Mesenteric fat pad (tissue), 1 donor: ENCODE measurements at regions not wholly inside any gene's neighbourhood (a gene's known extent, or its start where the extent isn't known, plus 50 kb on each side); places are given as distances from the start of the nearest gene placed in this dataset.
A peak's percentile ranks its signal among the peaks of the same experiment; 100 is the strongest.
"Not testable (repeated sequence)": the region's sequence is repeated elsewhere in the genome, so short reads cannot be mapped to it uniquely, and the experiment has no call there.

ENCODE experiments used
- DNase-seq: peaks from one replicate; pipeline ENCODE4 v3.0.0-alpha.2; 2020; ENCODE audit warnings: low spot score
- donor health status: DM: yes; HTN: yes; CAD: no.

- DNase-seq, result peak; percentile 24
Observed at GRCh38 chr22:17318817-17319216, 50.4 kb upstream of the CECR2 start.

GRCh38 chr22:17315310-17315709, 54.0 kb upstream of the CECR2 start:
- peak; percentile 11 for DNase-seq

GRCh38 chr22:17314487-17314886, 54.8 kb upstream of the CECR2 start:
- peak; percentile 47 for DNase-seq

DNA sequence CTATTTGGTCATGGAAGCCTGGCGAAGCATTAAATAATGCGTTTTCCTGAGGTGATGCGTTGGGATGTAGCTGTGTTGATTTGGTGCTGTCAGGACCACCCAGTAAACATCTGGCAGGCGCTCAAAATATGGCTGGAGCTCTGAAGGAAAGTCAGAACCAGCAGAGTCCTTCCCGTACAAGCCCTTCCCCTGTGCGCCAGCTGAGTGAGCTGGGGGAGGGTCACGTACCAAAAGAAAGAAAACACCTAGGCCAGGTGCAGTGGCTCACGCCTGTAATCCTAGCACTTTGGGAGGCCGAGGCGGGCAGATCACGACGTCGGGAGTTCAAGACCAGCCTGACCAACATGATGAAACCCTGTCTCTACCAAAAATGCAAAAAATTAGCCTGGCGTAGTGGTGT, 55.6 kb upstream of the CECR2 start:
- DNase-seq, result peak; percentile 37

GRCh38 chr22:17307566-17307965, 61.7 kb upstream of the CECR2 start:
- DNase-seq, result peak; percentile 16

DNA sequence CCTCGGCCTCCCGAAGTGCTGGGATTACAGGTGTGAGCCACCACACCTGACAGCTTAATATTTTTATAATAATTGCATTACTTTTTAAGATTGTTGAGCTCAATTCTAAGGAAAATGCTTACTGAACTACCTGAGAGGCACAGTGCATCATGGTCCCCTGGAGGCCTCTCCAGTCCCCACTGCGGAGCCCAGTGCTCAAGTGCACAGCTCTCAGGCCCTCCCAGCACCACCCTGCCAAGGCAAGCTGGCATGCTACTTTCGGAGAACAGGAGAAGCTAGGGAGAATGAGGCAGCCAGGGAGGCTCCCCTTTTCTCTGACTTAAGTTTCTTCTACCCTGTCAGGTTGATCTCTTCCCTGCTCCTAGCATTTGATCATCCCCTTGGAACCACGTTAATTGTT, 64.2 kb upstream of the CECR2 start:
- peak; percentile 45 for DNase-seq

GRCh38 chr22:17303840-17304779, 65.2 kb upstream of the CECR2 start:
- peak; percentile 86 for DNase-seq

DNA sequence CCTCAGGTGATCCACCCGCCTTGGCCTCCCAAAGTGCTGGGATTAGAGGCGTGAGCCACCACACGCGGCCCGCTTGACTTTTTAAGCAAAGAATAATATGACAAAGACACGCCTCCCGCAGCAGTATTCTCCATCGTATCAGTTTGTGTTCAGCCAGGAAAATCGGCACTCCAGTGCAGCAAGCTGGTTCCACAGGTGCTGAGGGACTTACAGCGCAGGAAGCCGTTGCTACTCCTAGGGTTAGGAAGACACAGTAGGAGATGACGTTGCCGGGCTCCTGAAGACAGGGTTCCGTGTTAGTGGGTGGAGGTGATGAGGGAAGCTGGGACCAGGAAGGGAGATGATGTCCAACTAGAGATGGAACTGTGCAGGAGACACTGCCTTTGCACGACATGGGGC, 65.8 kb upstream of the CECR2 start:
- peak; percentile 67 for DNase-seq

DNA sequence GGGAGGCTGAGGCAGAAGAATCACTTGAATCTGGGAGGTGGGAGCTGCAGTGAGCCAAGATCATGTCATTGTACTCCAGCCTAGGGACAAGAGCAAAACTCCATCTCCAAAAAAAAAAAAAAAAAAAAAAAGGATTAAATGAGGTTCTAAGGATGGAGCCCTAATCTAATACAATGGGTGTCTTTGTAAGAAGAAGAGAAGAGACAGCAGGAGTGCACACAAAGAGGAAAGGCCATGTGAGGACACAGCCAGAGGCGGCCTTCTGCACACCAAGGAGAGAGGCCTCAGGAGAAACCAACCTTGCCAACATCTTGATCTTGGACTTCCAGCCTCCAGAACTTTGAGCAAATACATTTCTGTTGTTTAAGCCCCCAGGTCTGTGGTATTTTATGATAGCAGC, 66.6 kb upstream of the CECR2 start:
- DNase-seq, result peak; percentile 2

DNA sequence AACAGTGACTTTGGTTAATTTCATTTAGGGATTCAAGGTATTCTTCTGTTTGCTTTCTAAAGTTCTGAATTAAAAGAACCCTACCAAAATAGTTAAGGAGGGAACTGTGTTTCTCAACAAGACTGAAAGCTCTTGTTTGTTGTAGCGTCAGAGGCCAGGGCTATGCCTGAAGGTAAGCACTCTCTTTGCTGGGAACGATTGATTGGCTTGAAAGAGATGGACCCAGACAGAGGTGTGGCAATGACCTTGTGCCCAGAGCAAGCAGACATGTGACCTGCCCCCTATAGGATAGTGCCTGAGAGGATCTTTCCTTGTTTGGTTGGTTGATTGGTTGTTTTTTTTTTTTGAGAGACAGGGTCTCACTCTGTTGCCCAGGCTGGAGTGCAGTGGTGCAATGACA, 68.3 kb upstream of the CECR2 start:
- peak; percentile 14 for DNase-seq

DNA sequence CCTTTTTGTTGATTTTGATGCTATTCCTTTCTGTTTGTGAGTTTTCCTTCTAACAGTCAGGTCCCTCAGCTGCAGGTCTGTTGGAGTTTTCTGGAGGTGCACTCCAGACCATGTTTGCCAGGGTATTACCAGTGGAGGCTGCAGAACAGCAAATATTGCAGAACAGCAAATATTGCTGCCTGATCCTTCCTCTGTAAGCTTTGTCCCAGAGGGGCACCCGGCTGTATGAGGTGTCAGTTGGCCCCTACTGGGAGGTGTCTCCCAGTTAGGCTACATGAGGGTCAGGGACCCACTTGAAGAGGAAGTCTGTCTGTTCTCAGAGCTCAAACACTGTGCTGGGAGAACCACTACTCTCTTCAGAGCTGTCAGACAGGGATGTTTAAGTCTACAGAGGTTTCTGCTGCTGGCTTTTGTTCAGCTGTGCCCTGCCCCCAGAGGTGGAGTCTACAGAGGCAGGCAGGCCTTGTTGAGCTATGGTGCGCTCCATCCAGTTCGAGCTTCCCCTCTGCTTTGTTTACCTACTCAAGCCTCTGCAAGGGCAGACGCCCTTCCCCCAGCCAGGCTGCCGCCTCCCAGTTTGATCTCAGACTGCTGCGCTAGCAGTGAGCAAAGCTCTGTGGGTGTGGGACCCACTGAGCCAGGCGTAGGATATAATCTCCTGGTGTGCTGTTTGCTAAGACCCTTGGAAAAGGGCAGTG, 70.3 kb upstream of the CECR2 start:
- peak; percentile 51 for DNase-seq

- no peak for DNase-seq
Observed at GRCh38 chr22:17285656-17286055, 66.4 kb upstream of the ADA2 start.

GRCh38 chr22:17284888-17285287, 65.7 kb upstream of the ADA2 start:
- DNase-seq, result peak; percentile 30

DNA sequence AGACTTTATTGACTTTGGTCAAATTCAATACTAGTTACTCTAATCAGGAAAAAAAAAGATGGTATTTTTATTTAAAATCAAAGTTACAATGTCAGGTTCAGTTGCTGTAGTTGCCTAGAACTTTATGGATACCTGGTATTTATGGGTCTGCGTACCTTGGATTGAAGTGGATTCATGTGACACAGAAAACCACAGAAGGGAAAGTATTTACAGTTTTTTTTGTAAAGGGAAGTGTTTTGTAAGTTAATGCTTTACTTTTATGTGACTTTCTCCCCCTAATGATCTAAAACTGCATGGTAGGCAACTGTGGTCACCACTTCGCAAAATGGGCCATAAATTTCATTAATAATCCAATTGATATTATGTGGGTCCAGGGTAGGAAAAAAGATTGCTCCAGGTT, 65.2 kb upstream of the ADA2 start:
- no peak for DNase-seq

- not testable (repeated sequence) for DNase-seq
Observed at GRCh38 chr22:17283865-17284264, 64.6 kb upstream of the ADA2 start.

DNA sequence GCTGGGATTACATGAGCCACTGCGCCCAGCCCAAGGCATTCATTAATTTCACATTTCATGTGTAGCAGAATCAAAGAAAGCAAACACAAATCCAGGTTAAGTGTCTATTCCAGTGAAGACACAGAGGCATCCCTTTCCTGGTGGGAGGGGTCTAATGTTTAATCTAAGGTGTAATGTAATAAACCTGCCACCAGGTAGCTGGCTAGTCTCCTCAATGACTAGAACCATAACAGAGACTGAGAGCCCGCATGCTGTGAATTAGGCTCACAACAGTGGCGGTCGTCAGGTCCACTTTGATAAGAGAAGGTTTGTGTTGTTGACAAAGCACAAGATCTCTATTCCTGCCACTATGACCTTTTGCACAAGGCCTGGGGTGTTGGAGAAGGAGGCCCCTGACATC, 64.2 kb upstream of the ADA2 start:
- DNase-seq, result peak; percentile 24

DNA sequence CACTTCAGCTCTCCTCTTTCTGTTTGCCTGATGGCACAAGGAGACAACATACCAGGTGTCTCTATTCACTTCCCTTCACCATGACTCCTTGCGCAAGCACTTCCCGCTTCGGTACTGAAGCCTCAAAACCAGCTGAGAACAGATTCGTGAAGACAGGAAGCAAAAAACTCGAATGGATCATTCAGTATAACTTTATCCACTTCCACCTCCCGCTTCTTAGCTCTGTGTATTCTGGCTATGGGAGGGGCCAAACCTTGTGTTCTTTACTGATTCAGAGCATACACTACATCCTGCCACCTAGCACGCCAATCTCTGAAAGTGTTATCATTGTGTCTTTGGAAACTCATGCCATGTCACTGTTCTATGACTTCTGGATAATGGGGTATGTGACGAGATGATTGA, 62.2 kb upstream of the ADA2 start:
- no peak for DNase-seq

DNA sequence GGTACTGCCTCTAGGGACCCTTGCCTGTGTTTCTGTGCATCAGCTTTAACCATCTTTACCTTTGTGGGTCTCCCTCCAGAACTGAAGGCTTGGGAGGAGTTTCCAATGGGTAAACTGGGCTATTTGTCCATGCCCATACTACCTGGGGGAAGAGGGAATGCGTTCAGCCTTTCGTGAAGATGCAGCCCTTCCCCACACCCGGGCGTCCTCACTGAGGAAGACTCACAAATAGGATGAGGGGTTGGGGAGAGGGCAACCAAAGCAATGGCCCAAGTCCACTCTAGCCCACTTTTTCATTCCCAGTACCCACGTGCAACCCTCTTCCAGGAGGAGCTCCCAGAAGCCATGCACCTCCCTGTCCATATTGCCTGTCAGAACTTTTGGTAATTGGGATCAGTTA, 61.8 kb upstream of the ADA2 start:
- peak; percentile 83 for DNase-seq

GRCh38 chr22:17272511-17272991, 53.3 kb upstream of the ADA2 start:
- peak; percentile 87 for DNase-seq

DNA sequence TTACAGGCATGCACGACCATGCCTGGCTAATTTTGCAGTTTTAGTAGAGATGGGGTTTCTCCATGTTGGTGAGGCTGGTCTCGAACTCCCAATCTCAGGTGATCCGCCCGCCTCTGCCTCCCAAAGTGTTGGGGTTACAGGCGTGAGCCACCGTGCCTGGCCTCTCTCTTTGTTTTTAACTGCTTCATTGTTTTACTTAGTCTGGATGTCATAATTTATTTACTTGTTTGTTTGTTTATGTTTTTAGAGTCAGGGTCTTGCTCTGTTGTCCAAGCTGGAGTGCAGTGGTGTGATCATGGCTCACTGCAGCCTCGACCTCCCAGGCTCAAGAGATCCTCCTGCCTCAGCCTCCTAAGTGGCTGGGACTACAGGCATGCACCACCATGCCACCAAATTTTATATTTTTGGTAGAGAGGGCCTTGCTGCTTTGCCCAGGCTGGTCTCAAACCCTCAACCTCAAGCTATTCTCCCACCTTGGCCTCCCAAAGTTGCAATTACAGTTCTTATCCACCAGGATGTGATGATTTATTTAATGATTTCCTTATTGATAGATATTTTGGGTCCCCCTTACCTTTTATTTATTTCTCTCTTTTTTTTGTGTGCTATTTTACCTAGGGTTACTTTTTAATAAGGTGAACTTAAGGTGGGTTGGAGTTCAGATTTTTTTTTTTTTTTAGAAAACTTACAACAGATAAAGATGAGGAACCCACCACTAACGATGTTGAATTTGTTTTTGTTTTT, 52.6 kb upstream of the ADA2 start:
- DNase-seq, result peak; percentile 67

DNA sequence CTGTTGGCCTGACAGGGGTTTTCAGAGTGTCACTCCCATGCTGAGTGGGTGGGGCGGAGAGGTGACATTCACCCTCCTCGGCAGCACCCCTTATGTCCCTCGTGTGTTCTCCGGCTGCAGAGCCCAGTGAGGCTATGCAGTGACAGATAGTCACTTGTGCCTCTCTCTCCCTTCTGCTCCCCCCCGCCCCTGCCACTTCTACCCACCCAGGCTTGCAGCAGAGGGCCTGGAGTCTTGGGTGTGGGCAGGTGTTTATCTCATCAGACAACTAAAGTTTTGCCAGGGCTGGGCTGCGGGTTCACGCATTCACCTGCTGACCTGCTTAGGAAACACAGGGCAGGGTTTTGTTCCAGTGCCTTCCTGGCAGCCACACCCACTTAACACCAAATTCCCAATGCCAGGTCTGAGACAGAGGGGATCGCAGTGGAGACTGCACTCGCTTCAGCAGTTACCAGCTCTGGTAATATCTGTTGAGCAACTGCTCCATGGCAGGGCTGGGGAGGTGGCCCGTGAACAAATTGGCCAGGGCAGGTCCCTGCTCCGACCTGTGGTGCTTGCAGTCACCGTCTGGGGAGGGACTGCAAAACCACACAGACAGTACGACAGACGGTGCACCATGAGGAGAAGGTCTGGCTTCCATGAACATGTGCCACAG, 50.5 kb upstream of the ADA2 start:
- peak; percentile 89 for DNase-seq
